IPS-18c (cell line): ENCODE measurements at regions not wholly inside any gene's neighbourhood (a gene's known extent, or its start where the extent isn't known, plus 50 kb on each side); places are given as distances from the start of the nearest gene placed in this dataset.

Source experiments
- H3K4me3 ChIP-seq: 2 replicates; pipeline ENCODE4 v1.7.0; 2013; ENCODE audit warnings: low read depth, mild to moderate bottlenecking, low read length, moderate library complexity; ENCODE audit not compliant: insufficient read depth
- H3K9me3 ChIP-seq: one replicate; pipeline ENCODE4 v1.6.1; 2013; ENCODE audit warnings: mild to moderate bottlenecking, low read length, moderate library complexity; ENCODE audit not compliant: control insufficient read depth, insufficient read depth

- no peak overlapping the region for H3K4me3 ChIP-seq
- H3K9me3 ChIP-seq, result no peaks in the 10 kb centered on the region
Measured at GRCh38 chr2:120447127-120447785, 101.3 kb downstream of the INHBB start.

GRCh38 chr2:120448436-120448835, 102.5 kb downstream of the INHBB start:
- Histone ChIP-seq H3K4me3 (no peak overlapping the region), H3K9me3 (peaks cover 2% of the 10 kb centered on the region)

- no peak overlapping the region for H3K4me3 ChIP-seq
- H3K9me3 ChIP-seq, result peaks cover 2% of the 10 kb centered on the region
Measured at GRCh38 chr2:120448961-120449810, 103.2 kb downstream of the INHBB start.

GRCh38 chr2:120450196-120450820, 104.4 kb downstream of the INHBB start:
- Histone ChIP-seq H3K4me3 (no peak overlapping the region), H3K9me3 (peaks cover 2% of the 10 kb centered on the region)

GRCh38 chr2:120451334-120451733, 105.4 kb downstream of the INHBB start:
- no peak overlapping the region for H3K4me3 ChIP-seq
- H3K9me3 ChIP-seq, result peaks cover 2% of the 10 kb centered on the region

GRCh38 chr2:120452131-120452530, 106.2 kb downstream of the INHBB start:
- Histone ChIP-seq H3K4me3 (no peak overlapping the region), H3K9me3 (peaks cover 2% of the 10 kb centered on the region)

- H3K9me3 ChIP-seq, result peaks cover 2% of the 10 kb centered on the region
- no peak overlapping the region for H3K4me3 ChIP-seq
Measured at GRCh38 chr2:120452945-120453634, 107.2 kb downstream of the INHBB start.

GRCh38 chr2:120453635-120453998, 107.7 kb downstream of the INHBB start:
- peaks cover 2% of the 10 kb centered on the region for H3K9me3 ChIP-seq
- H3K4me3 ChIP-seq, result no peak overlapping the region

GRCh38 chr2:120454654-120455385, 108.9 kb downstream of the INHBB start:
- peaks cover 2% of the 10 kb centered on the region for H3K9me3 ChIP-seq
- H3K4me3 ChIP-seq, result no peak overlapping the region

GRCh38 chr2:120455390-120455789, 109.5 kb downstream of the INHBB start:
- H3K4me3 ChIP-seq, result no peak overlapping the region
- peaks cover 2% of the 10 kb centered on the region for H3K9me3 ChIP-seq

- peaks cover 2% of the 10 kb centered on the region for H3K9me3 ChIP-seq
- no peak overlapping the region for H3K4me3 ChIP-seq
Measured at GRCh38 chr2:120456867-120457266, 110.9 kb downstream of the INHBB start.

- Histone ChIP-seq H3K4me3 (no peak overlapping the region), H3K9me3 (no peaks in the 10 kb centered on the region)
Measured at GRCh38 chr2:120460511-120460910, 114.6 kb downstream of the INHBB start.

GRCh38 chr2:120461092-120461491, 115.2 kb downstream of the INHBB start:
- no peak overlapping the region for H3K4me3 ChIP-seq
- H3K9me3 ChIP-seq, result no peaks in the 10 kb centered on the region

GRCh38 chr2:120461546-120462537, 115.9 kb downstream of the INHBB start:
- Histone ChIP-seq H3K4me3 (no peak overlapping the region), H3K9me3 (no peaks in the 10 kb centered on the region)

GRCh38 chr2:120463527-120463926, 117.6 kb downstream of the INHBB start:
- Histone ChIP-seq H3K9me3 (no peaks in the 10 kb centered on the region), H3K4me3 (no peak overlapping the region)

- Histone ChIP-seq H3K4me3 (no peak overlapping the region), H3K9me3 (no peaks in the 10 kb centered on the region)
Measured at GRCh38 chr2:120463996-120464395, 118.1 kb downstream of the INHBB start.
